NCI-H2196 treated with DMSO at 0.1 percent for 48 hours (cell line): ENCODE measurements at regions not wholly inside any gene's neighbourhood (a gene's known extent, or its start where the extent isn't known, plus 50 kb on each side); places are given as distances from the start of the nearest gene placed in this dataset.
"Not testable (repeated sequence)": the region's sequence is repeated elsewhere in the genome, so short reads cannot be mapped to it uniquely, and the experiment has no call there.

ENCODE experiments used
- DNase-seq: peaks from one replicate; lab custom pipeline; 2025; ENCODE audit not compliant: unreplicated experiment; lab: John Stamatoyannopoulos, UW

- DNase-seq = not testable (repeated sequence)
Observed at GRCh38 chr2:111355823-111356511, 235.3 kb downstream of the BCL2L11 start.

DNA sequence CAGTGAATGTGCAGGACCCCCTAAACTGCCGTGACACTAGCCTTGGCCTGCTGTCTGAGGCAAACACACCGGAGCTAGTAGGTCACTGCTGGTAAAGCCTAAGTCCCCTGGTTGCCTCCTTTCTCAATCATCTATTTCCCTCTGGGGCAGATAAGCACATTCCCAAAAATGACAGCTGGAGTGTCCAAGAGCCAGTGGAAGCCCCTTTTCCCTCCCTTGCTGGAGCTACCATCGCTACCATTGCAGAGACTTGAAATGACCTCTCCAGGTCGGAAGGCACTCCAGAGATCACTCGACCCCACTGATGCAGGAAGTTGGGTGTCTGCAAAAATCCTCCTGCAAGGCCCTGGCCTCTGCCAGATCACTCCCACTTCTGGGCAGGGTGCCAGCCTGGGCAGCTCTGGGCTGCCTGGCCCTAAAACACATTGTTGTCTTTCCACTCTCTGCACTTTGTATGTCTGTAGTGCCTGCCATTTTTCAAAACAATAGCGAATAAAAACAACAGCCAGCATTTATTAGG is 235.9 kb downstream of the BCL2L11 start:
- not testable (repeated sequence) for DNase-seq

DNA sequence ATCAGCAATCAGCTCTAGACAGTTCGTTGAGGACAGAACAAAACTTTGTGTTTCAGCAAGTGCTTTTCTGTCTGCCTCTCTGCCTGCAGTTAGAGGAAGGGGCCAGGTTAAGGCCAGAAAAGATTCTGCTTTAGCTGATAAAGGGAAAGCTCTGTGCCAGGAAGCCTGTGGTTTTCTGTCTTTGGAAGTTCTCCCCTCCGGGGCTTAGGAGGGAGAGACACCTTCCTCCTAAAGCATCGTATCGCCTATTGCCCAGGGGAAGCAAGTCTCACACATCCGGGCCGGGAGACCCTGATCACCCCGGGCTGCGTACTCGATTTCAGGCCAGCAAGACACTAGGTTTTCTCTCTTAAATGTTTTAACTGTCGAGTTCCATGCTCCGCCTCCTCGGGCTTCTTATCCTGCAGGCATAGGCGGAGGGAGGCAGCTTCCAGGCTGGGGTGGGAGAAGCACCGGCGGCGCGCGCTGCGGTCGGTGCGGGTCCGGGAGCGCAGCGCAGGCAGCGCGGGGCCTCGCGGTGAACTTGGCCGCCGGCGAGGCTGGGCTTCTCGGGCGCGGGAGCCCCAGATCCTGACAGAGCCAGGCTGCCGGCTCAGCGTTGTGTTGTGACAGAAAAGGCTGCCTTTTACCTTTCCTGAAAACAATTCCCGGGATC is 245.4 kb downstream of the BCL2L11 start:
- not testable (repeated sequence) for DNase-seq

DNA sequence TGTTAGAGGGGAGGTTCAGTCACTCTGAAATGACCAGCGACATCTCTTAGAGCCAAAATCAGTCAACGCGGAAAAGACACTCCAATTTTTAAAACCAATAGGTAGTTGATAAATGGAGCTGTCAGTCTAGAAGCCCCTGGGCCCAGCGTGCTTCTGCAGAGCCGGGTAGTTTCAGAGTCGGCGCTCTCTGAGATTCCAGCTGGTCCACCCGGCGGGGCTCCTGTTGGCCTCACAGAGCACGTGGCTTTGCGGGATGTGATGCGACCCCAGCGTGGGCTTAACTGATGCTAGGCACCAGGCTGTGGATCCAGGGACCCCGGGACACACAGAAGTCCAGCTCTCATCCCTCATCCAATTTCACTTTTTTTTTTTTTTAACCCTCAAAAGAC is 245.9 kb downstream of the BCL2L11 start:
- DNase-seq = not testable (repeated sequence)

DNA sequence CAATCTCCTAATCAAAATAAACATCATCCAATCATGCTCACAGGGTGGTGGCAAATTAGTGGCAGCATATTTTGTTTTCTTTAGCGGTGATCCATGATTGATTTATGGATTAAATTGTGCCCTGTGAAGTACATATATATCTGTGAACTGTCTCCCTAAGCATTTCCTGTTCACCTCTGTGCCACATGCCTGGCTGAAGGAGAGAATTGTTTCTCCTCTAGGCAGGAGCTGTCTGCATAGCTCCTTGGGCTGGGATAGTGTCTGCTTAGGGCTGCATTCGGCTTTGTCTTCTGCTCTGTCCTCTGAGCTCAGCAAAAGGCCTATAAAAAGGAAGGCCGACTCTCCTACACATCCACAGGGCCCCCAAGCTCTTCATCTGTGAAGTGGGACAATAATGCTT is 246.4 kb downstream of the BCL2L11 start:
- not testable (repeated sequence) for DNase-seq

GRCh38 chr2:111367871-111368270 is 247.2 kb downstream of the BCL2L11 start:
- DNase-seq = not testable (repeated sequence)

DNA sequence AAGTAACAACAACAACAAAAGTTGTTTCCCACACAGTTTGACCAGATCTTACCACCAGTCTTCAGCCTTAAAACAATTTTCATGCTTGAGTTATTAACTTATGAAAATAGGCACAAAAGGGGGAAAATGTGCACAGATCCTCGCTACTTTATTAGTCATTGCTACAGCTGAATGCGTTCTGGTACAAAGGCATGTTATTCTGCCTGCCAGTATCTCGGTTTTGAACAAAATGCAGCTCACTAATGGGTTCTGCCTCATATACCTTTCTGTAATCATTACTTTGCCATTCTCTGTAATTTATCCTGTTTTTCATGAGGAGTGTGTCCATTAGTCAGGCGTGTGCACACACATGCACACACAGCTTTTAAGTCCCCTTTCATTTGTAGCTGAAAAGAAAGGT is 247.6 kb downstream of the BCL2L11 start:
- not testable (repeated sequence) for DNase-seq

GRCh38 chr2:111373060-111373459 is 252.3 kb downstream of the BCL2L11 start:
- not testable (repeated sequence) for DNase-seq

DNA sequence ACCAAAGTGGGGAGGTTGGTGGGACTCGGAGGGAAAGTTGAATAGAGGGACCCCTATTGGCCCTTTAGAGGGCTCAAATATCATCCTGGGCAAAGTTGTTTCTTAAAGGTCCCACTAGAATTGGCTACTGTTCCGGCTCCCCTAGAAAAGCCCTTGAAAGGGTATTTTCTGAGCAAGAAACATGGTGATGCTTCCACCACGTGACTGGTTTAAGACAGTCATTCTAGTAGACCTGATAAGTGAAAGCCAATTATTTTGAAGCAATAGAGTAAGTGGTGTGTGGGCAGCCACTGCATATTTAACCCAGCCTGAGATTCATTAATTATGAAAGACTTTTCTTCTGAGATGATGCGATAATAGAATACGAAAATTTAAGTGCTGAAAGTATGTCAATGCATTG is 253.3 kb downstream of the BCL2L11 start:
- DNase-seq = not testable (repeated sequence)

GRCh38 chr2:111374734-111375133 is 254.0 kb downstream of the BCL2L11 start:
- not testable (repeated sequence) for DNase-seq

GRCh38 chr2:111375320-111375883 is 254.7 kb downstream of the BCL2L11 start:
- DNase-seq = not testable (repeated sequence)

GRCh38 chr2:111376272-111376970 is 255.7 kb downstream of the BCL2L11 start:
- DNase-seq = not testable (repeated sequence)

DNA sequence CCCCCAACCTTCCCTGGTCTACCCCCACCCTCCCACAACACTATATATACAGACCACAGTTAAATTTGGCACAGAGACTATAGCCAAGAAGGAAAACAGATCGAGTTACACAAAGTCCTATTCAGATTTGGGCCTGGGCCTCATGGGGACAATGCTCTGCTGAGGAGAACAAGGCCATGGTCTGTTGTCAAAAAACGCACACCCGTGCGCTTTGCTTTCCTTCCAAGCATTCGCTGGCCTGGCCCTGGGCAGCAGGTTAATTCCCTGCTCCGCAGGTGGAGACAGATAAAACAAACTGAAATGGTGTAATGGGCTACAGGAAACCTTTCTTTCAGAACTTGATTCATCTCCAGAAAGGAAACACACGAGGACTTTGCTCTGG is 256.2 kb downstream of the BCL2L11 start:
- DNase-seq = not testable (repeated sequence)

DNA sequence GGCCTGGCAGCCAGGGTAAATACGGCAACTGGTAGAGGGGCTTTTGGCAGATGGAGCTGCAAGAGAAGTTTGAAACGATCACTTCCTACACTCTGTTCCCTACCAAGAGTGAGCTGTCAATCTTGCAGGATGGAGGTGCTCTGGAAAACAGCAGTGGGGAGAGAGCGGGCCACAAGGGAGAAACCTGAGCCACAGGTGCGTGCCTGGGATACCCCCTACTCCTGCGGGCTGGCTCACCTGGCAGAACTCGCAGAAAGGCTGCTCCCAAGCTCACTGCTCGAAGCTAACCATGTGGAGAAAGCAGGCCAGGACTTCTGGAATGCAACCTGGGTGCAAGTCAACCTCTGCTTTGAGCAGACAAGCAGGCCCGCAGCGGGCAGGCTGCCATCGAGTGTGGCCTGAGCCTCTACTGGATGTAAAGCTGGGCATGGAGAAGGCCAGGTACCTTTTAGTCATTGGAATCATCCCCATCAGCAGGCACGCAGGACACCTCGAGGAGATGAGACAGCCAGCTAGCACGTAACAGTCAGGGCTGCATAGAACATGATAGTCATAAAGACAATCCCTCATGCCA is 256.8 kb downstream of the BCL2L11 start:
- DNase-seq = not testable (repeated sequence)

GRCh38 chr2:111378348-111378747 is 257.6 kb downstream of the BCL2L11 start:
- DNase-seq = not testable (repeated sequence)

- DNase-seq = not testable (repeated sequence)
Observed at GRCh38 chr2:111380733-111381439, 260.2 kb downstream of the BCL2L11 start.

DNA sequence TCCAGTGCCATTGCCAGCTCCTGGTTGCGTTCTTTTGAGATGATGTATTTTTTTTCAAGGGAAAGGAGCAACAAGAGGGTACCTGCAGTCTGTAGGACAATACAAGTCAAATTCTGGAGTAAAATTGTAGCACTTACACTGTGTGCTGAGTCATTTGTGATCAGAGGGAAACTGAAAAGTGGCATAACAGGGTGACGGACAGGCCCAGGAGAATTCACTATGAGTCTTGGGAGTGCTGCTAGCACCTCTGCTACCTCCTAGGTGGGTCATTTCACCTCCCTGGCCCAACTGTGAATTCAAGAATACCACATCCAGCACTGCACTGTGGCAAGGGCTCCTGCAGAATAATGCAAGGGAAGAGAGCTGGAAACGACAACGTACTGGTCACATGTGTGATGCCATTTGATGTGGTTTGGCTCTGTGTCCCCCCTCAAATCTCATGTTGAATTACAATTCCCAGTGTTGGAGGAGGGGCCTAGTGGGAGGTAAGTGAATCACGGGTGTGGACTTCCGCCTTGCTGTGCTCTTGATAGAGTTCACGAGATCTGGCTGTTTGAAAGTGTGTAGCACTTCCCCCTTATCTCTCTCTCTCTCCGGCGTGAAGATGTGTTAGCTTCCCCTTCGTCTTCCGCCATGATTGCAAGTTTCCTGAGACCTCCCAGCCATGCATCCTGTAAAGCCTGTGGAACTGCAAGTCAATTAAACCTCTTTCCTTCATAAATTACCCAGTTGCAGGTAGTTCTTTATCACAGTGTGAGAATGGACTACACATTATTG is 261.0 kb downstream of the BCL2L11 start:
- not testable (repeated sequence) for DNase-seq

GRCh38 chr2:111382507-111382906 is 261.8 kb downstream of the BCL2L11 start:
- DNase-seq = not testable (repeated sequence)

GRCh38 chr2:111383311-111383710 is 262.6 kb downstream of the BCL2L11 start:
- DNase-seq = not testable (repeated sequence)
